ENCODE measurements at regions not wholly inside any gene's neighbourhood (a gene's known extent, or its start where the extent isn't known, plus 50 kb on each side); places are given as distances from the start of the nearest gene placed in this dataset.
"Not testable (repeated sequence)": the region's sequence is repeated elsewhere in the genome, so short reads cannot be mapped to it uniquely, and the experiment has no call there.

- ATAC-seq, result no peak
- no peak for TF ChIP-seq TSHZ2 (CRISPR knock-in tag; IDR thresholded peaks at IDR 0.05)
Observed at GRCh38 chr9:129541270-129541669, 79.6 kb downstream of the C9orf50 start.

GRCh38 chr9:129539446-129539845, 81.5 kb downstream of the C9orf50 start:
- TF ChIP-seq ZNF70 (CRISPR knock-in tag; IDR thresholded peaks at IDR 0.05), result no peak
- no peak for TF ChIP-seq TOX (CRISPR knock-in tag; IDR thresholded peaks at IDR 0.05; ENCODE audit: borderline replicate concordance)
- no peak for TF ChIP-seq TSHZ2 (CRISPR knock-in tag; IDR thresholded peaks at IDR 0.05)
- TF ChIP-seq CSRNP3 (CRISPR knock-in tag; IDR thresholded peaks at IDR 0.05), result no peak
- TF ChIP-seq CREB5 (CRISPR knock-in tag; IDR thresholded peaks at IDR 0.05; ENCODE audit: low read depth), result no peak
- no peak for TF ChIP-seq PPARA (CRISPR knock-in tag; IDR thresholded peaks at IDR 0.05; ENCODE audit: borderline replicate concordance)
- TF ChIP-seq ZFP30 (CRISPR knock-in tag; IDR thresholded peaks at IDR 0.05), result no peak
- no peak for ATAC-seq

- ATAC-seq, result not testable (repeated sequence)
Observed at GRCh38 chr9:129531860-129532402, 89.0 kb downstream of the C9orf50 start.

GRCh38 chr9:129527955-129528354, 92.9 kb downstream of the C9orf50 start:
- not testable (repeated sequence) for ATAC-seq

GRCh38 chr9:129525656-129526196, 95.2 kb downstream of the C9orf50 start:
- TF ChIP-seq PATZ1 (CRISPR knock-in tag; IDR thresholded peaks at IDR 0.05; ENCODE audit: borderline replicate concordance) (no peak), CSRNP3 (CRISPR knock-in tag; IDR thresholded peaks at IDR 0.05) (no peak), TOX (CRISPR knock-in tag; IDR thresholded peaks at IDR 0.05; ENCODE audit: borderline replicate concordance) (no peak), TCF4 (CRISPR knock-in tag; IDR thresholded peaks at IDR 0.05; ENCODE audit: borderline replicate concordance) (no peak), CSDC2 (CRISPR knock-in tag; IDR thresholded peaks at IDR 0.05) (no peak), TSHZ2 (CRISPR knock-in tag; IDR thresholded peaks at IDR 0.05) (no peak), ZFP30 (CRISPR knock-in tag; IDR thresholded peaks at IDR 0.05) (no peak)
- no peak for ATAC-seq

Measured in SK-N-SH treated with all-trans-retinoic acid at 6 μM for 48 hours (cell line).